ENCODE measurements at regions not wholly inside any gene's neighbourhood (a gene's known extent, or its start where the extent isn't known, plus 50 kb on each side); places are given as distances from the start of the nearest gene placed in this dataset.

DNA sequence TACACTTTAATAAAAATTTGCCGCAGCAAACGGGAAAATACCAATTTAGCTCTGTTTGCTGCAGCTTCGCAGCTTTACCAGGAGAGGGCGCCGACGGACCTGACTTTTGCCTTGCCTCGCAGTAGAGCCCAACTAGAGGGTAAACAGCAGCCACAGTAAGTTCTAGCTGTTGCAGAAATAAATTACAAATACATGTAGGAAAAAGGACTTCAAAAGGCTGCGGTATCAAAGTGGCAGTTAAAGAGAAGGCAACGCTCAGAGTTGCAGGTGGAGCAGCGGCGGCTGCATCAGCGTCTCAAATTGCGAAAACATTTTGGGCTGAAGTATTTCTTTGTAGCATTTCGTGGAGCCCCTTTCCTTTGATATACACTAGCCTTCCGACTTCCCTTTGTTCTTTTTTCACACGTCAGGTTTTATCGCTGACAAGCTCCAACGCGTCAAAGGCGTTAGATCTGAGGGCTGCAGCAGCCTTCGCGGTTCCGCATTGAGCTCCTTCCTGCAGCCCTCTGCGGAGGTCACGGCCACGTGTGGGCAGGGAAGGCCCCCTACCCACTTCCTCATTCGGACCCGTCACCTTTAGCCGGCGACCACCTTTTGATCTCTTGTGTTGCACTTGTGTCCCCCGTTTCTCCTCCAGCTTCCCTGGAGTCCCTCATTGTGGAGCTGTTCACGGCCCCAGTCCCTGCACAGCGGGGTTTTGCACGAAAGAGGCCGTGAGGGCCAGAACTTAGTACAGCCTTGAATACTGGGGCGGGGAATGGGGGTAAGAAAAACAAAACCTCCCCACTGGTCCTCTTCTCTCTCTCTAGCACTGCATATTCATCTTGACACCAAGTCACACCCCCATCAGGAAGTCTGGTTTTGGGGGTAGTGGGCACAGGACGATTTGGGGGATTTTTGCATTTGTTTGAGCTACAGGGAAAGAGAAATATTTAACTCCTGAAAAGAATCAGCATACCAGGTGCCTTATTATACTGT, 72.8 kb downstream of the S1PR1 start:
- peaks cover 1 to 47% of the 10 kb centered on the region in 2 experiments; a peak in 2 of 5 replicates for H3K27me3 ChIP-seq (ENCODE audit: control insufficient read depth in 1 of 2, insufficient read depth in 2 of 2, low read length in 2 of 2)
- peaks cover 10% of the 10 kb centered on the region; the same call in 1 of the 2 replicates for H3K4me1 ChIP-seq (ENCODE audit: insufficient read depth, low read length)
- POLR2A ChIA-PET: interaction anchor here (1.4 kb wide), 1 partner anchor 48 kb away, joined by 4 read pairs; no protein-coding TSS in a partner anchor
- WGBS (ENCODE audit: low lambda C conversion rate): 5% methylated on average over 37 of the region's 37 CpGs
- peak overlapping the region in 2 of 3 experiments; percentile 38 to 56; a peak in 3 of 6 replicates for H3K4me3 ChIP-seq (replicated peaks in 1 of 3; ENCODE audit: insufficient read depth in 1 of 3, low read depth in 2 of 3, low read length in 3 of 3)
- no TSS peak for BruUV-seq (replicated peaks)
- H2AFZ ChIP-seq (ENCODE audit: low read length): no peak overlapping the region
- no peaks in the 10 kb centered on the region for H4K20me1 ChIP-seq (ENCODE audit: insufficient read depth, low read length)
- peak overlapping the region; percentile 82 for H3K4me2 ChIP-seq (ENCODE audit: low read depth, low read length)
- H3K9ac ChIP-seq (ENCODE audit: insufficient read depth, low read depth, low read length): 0 out of 2 replicates have a peak overlapping the region, but pooled peaks have one; percentile 12
- FAIRE-seq (peak; percentile 50), ATAC-seq (peak; percentile 83), DNase-seq (ENCODE audit: low spot score) (peak; percentile 35)
- CTCF ChIA-PET (ENCODE audit: low intra/inter-chr PET ratio, low total read pairs): interaction anchor here (0.6 to 2.0 kb wide), 4 partner anchors 21 to 132 kb away, joined by 3 to 18 read pairs (median 3); no protein-coding TSS in a partner anchor
- no peaks in the 10 kb centered on the region for H3K36me3 ChIP-seq (replicated peaks in 1 of 2; ENCODE audit: control insufficient read depth in 1 of 2, insufficient read depth in 2 of 2, low read length in 2 of 2)
- H3K9me3 ChIP-seq (ENCODE audit: low read length): no peaks in the 10 kb centered on the region
- no peak overlapping the region for H3K27ac ChIP-seq (ENCODE audit: extremely low read length, insufficient read depth, low read length)
- in situ Hi-C loops (cut with HindIII; ENCODE audit: extremely low pct_ligation_motif_present, low pct_unique_long_range_greater_than_20kb): loop anchor here (5.0 kb wide), 1 partner anchor 48 kb away; no protein-coding TSS in a partner anchor
- H3K79me2 ChIP-seq (ENCODE audit: insufficient read depth, low read length): no peaks in the 10 kb centered on the region
- intact Hi-C loops (cut with micrococcal nuclease; ENCODE audit: unreplicated experiment): loop anchor here (1.0 kb wide), 1 partner anchor 48 kb away; no protein-coding TSS in a partner anchor
- no peak for TF ChIP-seq ZFP36L2 (CRISPR knock-in tag; IDR thresholded peaks at IDR 0.05)
- TF ChIP-seq, protein P1, sequence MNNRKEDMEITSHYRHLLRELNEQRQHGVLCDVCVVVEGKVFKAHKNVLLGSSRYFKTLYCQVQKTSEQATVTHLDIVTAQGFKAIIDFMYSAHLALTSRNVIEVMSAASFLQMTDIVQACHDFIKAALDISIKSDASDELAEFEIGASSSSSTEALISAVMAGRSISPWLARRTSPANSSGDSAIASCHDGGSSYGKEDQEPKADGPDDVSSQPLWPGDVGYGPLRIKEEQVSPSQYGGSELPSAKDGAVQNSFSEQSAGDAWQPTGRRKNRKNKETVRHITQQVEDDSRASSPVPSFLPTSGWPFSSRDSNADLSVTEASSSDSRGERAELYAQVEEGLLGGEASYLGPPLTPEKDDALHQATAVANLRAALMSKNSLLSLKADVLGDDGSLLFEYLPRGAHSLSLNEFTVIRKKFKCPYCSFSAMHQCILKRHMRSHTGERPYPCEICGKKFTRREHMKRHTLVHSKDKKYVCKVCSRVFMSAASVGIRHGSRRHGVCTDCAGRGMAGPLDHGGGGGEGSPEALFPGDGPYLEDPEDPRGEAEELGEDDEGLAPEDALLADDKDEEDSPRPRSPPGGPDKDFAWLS (CRISPR knock-in tag; IDR thresholded peaks at IDR 0.05; ENCODE audit: borderline replicate concordance): no peak
- TF ChIP-seq SOX13 (IDR thresholded peaks at IDR 0.05): no peak
- TF ChIP-seq SOX13 (CRISPR knock-in tag; conservative IDR thresholded peaks at IDR 0.05 in 1 of 2, IDR thresholded peaks at IDR 0.05 in 1 of 2): no peak
- 0 out of 2 replicates have a peak, but pooled peaks have one; percentile 35 for TF ChIP-seq ZBTB7A (CRISPR knock-in tag; IDR thresholded peaks at IDR 0.05)
- TF ChIP-seq, protein P2, sequence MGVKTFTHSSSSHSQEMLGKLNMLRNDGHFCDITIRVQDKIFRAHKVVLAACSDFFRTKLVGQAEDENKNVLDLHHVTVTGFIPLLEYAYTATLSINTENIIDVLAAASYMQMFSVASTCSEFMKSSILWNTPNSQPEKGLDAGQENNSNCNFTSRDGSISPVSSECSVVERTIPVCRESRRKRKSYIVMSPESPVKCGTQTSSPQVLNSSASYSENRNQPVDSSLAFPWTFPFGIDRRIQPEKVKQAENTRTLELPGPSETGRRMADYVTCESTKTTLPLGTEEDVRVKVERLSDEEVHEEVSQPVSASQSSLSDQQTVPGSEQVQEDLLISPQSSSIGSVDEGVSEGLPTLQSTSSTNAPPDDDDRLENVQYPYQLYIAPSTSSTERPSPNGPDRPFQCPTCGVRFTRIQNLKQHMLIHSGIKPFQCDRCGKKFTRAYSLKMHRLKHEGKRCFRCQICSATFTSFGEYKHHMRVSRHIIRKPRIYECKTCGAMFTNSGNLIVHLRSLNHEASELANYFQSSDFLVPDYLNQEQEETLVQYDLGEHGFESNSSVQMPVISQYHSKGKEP (CRISPR knock-in tag; IDR thresholded peaks at IDR 0.05): no peak
- no peak for TF ChIP-seq MED1 (CRISPR knock-in tag; IDR thresholded peaks at IDR 0.05)
- no peak for TF ChIP-seq SMAD3 (CRISPR knock-in tag; IDR thresholded peaks at IDR 0.05)
- TF ChIP-seq ZNF768 (CRISPR knock-in tag; IDR thresholded peaks at IDR 0.05): no peak
- no peak for TF ChIP-seq ATAD3A (CRISPR knock-in tag; IDR thresholded peaks at IDR 0.05)
- TF ChIP-seq GPN1 (CRISPR knock-in tag; IDR thresholded peaks at IDR 0.05; ENCODE audit: borderline replicate concordance): no peak
- TF ChIP-seq ZNF501 (CRISPR knock-in tag; IDR thresholded peaks at IDR 0.05): peak; percentile 79
- no peak for TF ChIP-seq ZNF615 (CRISPR knock-in tag; IDR thresholded peaks at IDR 0.05; ENCODE audit: borderline replicate concordance)
- TF ChIP-seq RORA (CRISPR knock-in tag; IDR thresholded peaks at IDR 0.05): no peak
- no peak for TF ChIP-seq MXD4 (CRISPR knock-in tag; IDR thresholded peaks at IDR 0.05)
- TF ChIP-seq CAMTA2 (CRISPR knock-in tag; IDR thresholded peaks at IDR 0.05; ENCODE audit: borderline replicate concordance): no peak
- TF ChIP-seq, protein P3, sequence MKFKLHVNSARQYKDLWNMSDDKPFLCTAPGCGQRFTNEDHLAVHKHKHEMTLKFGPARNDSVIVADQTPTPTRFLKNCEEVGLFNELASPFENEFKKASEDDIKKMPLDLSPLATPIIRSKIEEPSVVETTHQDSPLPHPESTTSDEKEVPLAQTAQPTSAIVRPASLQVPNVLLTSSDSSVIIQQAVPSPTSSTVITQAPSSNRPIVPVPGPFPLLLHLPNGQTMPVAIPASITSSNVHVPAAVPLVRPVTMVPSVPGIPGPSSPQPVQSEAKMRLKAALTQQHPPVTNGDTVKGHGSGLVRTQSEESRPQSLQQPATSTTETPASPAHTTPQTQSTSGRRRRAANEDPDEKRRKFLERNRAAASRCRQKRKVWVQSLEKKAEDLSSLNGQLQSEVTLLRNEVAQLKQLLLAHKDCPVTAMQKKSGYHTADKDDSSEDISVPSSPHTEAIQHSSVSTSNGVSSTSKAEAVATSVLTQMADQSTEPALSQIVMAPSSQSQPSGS (CRISPR knock-in tag; IDR thresholded peaks at IDR 0.05): no peak
- no peak for TF ChIP-seq ZNF33B (CRISPR knock-in tag; IDR thresholded peaks at IDR 0.05)
- TF ChIP-seq ZNF383 (CRISPR knock-in tag; IDR thresholded peaks at IDR 0.05; ENCODE audit: borderline replicate concordance): no peak

All from HepG2 (cell line).